ENCODE measurements at regions not wholly inside any gene's neighbourhood (a gene's known extent, or its start where the extent isn't known, plus 50 kb on each side); places are given as distances from the start of the nearest gene placed in this dataset.
A peak's percentile ranks its signal among the peaks of the same experiment; 100 is the strongest.
"Not testable (repeated sequence)": the region's sequence is repeated elsewhere in the genome, so short reads cannot be mapped to it uniquely, and the experiment has no call there.

DNA sequence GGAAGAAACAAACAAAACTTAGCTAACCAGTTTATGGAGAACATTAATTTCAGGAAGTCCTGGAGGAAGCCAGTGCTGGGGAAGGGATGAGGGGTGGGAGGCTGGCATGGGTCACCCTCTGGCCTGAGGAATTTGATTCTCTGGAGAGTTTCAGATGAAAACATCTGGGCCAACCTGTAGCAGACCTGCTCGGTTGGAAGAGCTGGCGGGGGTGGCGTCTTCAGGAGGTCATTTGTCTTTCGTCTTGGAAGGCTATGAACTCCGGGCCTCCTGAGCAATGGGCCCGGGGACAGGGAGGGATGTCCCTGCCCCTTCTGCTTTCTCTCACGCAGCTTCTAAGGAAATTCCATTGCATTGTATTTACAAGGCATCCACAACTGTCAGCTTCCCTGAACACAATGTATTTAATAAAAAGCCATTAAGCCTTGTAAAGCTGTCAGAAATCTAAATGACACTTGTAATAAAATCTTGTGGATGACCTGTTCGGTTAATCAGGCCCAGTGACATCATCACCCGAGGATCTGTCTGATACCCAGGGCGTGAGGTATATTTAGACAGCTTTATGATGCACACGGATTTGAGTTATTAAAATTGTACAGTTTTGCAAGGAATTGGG lies 250.5 kb downstream of the RAB11FIP2 start:
- no peak for DNase-seq

DNA sequence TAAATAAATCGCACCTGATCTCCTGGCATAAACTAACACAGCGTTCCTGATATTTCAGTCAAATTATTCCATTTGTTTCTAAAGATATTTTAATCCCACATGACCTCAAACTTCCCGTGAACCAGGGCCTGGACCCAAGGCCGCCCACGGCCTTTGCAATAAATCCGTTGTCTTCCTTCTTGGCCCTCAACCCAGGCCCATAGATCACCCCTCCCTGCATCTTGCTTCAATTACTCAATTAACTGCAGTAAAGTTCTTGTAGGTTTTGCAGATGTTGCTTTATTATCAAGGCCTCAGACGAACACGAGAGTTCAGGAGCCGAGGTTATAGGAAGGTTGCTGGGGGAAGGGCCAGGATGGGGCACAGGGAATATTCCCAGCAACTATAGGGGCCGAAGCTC lies 249.4 kb downstream of the RAB11FIP2 start:
- DNase-seq, result no peak

DNA sequence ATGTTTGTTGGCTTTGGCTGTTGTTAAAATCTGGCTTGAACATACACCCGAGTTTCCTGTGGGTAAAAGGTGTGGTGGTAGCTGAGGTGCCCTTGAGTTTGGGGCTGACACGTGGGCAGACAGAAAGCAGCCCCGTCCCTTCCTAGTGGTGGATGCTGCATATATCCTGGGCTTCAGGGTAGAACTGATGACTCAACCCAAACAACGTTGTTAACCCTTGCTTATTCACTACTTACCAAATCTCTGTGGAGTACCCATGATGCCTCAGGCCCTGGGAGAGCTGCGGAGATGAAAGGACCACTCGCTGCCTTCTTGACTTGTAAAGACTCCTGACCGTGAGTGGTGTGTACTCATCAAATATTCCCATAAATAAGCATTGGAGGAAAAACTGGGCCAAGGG lies 245.1 kb downstream of the RAB11FIP2 start:
- DNase-seq, result peak in 1 of 5 experiments; percentile 5

DNA sequence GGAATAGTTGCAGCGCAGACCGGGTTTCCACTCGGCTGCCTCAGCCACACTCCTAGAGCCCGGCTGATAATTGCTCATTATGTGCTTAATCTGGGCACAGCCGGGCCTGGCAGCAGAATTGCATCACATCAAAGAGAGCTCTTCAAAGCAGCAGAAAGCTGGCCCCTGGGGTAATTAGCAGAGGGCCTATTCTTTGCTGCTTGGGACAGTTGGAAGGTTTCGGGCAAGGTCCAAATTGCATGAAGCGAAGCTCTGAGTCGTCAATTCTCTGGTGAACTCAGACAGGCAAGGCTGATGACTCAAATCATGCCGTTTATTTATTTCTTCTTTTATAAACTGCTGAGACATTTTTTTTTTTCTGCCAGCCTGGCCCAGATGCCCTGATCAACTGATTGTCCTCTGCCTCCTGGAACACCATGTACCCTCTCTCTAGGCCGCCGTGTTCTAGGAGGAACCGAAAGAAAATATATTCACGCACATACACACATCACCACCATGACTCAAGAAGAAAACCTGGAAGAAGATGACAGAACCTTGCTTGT lies 242.2 kb downstream of the RAB11FIP2 start:
- DNase-seq, result no peak

DNA sequence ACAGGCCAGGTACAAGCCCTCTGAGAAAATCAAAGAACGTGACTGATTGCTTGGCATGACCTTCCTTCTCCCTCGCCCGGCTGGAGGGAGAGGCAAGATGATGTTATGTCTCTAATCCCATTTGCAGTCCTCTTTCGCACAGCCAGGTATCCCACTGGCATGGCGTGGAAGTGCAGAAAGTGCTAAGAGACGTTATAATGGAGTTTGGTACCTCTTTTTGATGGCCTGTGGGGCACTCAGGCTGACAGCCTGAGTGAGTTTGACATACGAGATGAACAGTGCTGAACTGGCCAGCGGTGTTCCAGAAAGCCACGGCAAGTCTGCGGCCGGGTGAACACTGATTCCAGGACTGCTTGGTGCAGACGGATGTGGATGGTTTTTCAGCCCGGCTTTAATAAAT lies 241.6 kb downstream of the RAB11FIP2 start:
- no peak for DNase-seq

DNA sequence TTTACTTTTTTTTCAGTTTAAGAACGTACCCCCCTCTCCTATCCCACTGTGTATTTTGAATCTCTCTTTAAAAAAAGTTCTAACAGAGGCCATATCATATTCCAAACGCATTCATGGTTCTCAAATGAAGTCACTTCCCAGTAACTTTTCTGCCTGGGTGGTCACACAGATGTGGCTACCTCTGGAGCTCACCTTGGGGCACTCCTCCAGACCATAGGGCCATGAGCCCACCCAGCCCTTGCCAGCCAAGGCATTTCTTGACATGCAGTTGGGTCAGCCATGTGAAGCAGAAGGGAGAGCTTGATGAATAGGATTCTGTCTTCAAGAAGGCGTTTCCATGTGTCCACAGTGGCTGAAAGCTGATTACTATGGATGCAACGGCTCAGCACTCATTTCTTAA lies 239.3 kb downstream of the RAB11FIP2 start:
- DNase-seq, result no peak

DNA sequence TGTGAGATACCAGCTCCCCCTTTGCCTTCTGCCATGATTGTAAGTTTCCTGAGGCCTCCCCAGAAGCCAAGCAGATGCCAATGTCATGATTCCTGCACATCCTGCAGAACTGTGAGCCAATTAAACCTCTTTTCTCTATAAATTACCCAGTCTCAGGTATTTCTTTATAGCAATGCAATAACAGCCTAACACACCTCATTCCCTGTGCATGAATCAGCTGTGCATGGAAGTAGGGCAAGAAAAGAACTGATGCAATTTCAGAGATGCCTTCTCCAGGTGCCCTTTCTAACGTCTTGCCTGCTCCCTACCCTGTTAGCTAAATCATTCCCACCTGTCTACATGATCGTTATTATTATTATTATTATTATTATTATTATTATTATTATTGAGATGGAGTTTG lies 230.9 kb downstream of the RAB11FIP2 start:
- DNase-seq, result not testable (repeated sequence)

DNA sequence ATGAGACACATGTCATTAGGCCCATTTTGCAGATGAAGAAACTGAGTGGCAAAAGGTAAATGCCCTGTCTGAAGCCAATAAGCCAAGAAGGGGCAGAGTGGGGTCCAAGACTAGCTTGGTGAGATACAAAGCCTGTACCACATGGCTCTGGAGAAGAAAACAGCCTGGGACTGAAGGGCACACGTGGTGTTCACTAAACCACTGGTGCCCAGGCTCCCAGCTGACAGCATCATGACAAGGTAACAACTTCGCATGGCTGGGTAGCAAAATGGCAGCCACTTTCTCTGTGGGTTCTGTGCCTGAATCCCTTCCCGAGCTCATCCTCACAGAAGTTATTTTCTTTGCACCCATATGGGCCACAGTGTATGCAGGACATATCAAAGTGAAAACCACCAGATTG lies 229.6 kb downstream of the RAB11FIP2 start:
- no peak for DNase-seq

DNA sequence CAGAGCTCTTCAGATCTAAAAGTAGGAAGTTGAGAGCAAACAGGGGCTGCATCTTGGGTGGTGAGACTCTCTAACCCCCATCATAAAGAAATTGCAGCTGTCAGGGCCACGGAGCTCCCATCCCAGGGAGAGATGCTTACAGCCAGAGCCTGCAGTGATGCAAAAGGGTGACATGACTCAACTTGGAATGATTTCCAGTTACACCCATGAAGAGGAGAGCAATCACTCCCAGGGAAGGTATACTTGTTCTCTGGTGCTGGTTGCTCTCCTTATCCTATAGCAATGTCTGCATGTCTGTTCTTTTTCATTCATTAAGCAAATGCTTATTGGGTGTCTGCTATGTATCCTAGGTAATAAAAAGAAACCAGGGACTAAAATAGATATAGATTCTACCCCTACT lies 228.0 kb downstream of the RAB11FIP2 start:
- no peak for DNase-seq

DNA sequence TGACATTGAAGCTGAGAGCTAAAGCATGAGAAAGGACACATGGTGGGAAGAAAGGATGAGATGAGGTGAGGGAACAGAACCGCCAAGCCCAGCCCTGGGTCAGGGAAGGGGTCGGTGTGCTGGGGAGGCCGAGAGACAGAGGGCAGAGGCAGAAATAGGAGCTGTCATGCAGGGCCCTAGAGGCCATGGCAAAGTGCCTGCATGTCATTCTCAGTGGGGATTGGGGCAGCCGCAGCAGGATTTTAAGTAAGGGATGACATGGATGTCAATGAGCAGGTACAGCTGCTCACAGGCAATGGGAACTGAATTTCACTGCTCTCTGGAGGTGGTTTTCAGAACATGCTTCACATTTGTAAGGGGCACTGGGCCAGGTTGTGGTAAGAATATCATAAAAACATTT lies 227.4 kb downstream of the RAB11FIP2 start:
- no peak for DNase-seq

DNA sequence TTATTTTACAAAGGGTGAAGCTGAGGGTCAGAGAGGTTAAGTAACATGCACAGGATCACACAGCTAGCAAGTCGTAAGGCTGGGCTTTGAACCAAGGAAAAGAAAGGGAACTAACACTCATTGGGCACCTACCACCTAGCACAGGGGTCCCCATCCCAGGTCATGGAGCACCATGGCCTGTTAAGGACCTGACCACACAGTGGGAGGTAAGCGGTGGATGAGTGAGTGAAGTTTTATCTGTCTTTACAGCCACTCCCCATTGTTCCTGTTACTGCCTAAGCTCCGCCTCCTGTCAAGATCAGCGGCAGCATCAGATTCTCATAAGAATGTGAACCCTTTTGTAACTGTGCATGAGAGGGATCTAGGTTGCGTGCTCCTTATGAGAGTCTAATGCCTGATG lies 222.8 kb downstream of the RAB11FIP2 start:
- DNase-seq, result no peak

DNA sequence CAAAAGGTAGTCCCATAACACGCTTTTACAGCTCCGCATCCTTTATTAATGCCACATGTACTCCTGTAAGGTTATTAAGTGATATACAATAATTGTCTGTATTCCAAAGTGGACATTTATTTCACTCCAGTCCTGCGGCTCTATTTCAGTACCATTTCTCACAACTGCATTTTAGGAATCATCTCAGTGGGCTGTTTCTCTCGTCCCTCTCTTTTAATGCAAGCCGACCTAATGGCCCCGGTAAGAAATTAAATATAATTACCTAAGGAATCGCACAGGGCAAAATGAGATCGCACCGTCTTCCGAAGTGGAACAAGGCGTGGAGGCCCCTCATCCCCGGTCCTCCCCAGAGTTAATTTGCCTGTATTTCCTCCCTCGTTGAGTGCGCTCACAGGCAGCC lies 216.5 kb downstream of the RAB11FIP2 start:
- DNase-seq, result no peak

DNA sequence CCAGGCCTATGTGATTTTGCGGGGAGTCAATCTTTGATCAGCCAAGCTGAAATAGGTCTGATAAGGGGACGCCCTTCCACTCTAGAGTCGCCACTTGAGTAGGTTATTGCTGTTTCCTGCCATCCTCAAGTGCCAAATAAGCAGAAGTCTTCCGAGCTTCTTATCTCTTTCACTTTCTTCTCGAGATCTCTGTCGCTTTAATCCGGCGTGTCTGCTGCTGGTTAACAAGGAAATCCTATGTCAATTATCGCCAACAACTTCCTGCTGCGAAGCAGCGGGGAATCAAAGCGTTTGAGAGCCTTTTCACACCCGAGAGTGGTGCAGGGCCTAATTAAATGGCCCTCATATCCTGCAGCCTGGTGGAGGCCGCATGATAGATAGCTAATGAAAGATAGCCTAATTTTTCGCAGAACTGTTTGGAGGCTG lies 215.9 kb downstream of the RAB11FIP2 start:
- DNase-seq, result peak in 1 of 5 experiments; percentile 80

DNA sequence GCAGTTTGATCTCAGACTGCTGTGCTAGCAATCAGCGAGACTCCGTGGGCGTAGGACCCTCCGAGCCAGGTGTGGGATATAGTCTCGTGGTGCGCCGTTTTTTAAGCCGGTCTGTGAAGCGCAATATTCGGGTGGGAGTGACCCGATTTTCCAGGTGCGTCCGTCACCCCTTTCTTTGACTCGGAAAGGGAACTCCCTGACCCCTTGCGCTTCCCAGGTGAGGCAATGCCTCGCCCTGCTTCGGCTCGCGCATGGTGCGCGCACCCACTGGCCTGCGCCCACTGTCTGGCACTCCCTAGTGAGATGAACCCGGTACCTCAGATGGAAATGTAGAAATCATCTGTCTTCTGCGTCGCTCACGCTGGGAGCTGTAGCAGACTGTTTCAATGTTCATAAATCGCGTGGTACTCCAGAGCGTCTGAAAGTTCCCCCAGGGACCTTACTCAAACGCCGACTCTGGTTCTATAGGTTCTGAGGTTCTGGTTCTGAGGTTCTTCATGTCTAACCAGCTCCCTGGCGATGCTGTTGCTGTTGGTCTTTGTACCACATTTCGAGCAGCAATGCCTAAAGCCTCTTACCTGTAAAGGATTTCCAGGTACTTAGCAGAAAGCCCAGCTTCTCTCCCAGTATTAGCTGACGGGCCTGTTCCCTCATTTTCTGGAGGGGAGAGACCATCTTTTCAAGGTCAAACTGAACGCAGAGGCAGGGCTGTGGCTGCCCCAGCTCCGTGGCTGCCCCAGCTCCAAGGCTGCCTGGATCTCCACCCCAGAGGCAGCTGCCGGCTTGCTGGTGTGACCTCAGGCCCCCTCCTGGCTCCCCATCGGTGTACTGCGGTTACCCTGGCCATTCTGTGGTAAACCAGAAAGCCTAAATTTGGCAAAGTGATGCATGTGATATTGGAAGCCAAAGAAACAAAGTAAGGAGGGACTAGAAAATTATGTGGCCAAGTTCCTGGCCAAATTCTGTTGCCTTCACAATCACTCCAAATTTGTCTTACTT lies 207.9 kb downstream of the RAB11FIP2 start:
- DNase-seq, result not testable (repeated sequence)

DNA sequence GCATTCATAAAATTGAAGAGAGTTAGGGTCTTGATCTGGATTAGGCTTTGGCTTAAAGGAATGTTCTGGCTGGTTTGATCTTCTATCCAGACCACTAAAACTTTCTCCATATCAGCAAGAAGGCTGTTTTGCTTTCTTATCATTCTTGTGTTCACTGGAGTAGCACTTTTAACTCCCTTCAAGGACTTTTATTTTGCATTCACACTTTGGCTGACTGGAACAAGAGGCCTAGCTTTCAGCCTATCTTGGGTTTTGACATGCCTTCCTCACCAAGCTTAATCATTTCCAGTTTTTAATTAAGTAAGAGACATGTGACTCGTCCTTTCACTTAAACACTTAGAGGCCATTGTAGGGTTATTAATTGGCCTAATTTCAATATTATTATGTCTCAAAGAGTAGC lies 190.3 kb downstream of the RAB11FIP2 start:
- not testable (repeated sequence) for DNase-seq

DNA sequence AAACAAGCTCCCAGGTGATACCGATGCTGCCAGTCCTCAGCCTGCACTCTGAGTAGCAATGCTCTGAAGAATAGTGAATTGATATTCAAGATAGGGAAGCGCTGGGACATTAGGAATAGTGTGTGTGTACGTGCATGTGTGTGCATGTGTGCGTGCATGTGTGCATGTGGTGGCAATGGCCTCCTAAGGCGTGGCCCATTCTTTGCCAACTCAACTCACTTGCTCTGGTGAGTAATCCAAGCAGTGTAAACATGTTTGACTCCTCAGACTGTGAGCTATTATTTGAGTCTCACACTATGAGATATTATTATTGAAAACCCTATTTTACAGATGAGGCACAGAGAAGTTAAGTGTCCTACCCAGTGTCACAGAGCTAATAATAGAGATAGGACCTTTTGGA lies 186.6 kb downstream of the RAB11FIP2 start:
- DNase-seq, result no peak

DNA sequence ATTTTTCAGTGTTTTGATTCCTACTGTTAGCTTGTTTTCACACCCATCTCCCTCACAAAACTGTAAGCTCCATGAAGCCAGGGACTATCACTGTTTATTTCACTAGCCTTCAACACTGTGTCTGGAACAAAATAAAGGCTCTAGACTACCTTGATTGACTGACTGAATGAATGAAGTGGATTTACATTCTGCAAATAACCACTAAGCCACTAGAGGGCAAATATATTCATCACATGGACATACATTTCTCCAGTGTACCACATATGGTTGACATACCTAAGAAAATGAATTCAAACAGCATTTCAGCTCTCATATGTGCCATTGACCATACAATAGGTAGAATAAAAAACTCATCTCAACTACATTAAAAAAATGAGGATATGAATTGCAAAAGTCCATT lies 185.9 kb downstream of the RAB11FIP2 start:
- DNase-seq, result peak in 1 of 5 experiments; percentile 8

DNA sequence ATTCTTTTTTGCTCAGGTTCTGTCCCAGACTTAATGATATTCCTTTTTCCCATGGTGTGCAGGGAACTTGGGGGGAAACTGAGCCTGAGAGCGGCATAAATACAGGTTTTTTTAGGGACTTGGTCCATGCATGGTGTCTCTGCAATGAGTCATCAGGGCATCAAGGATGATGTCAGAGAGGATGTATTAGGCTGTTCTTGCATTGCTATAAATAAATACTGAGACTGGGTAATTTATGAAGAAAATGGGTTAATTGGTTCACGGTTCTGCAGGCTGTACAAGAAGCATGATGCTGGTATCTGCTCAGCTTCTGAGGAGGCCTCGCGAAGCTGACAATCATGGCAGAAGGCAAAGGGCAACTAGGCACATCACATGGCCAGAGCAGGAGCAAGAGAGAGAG lies 185.4 kb downstream of the RAB11FIP2 start:
- DNase-seq, result no peak

DNA sequence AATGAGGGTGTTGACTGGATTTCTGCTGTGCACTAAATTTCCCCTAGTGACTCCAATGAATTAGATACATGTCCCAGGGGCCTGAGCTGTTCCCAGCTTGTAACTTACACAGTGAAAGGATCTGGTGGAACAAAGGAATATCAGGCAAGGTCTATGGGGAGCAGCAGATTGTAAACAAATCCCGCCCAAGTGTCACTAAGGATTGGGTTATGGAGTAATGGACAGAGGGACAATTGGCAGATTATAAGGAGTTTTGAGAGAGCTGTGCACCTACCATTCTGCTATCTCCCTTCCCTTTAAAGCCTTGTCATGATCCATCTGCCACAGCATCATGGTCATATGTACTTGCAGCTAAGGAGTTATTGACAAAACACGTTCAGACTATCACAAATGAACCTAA lies 183.0 kb downstream of the RAB11FIP2 start:
- no peak for DNase-seq

DNA sequence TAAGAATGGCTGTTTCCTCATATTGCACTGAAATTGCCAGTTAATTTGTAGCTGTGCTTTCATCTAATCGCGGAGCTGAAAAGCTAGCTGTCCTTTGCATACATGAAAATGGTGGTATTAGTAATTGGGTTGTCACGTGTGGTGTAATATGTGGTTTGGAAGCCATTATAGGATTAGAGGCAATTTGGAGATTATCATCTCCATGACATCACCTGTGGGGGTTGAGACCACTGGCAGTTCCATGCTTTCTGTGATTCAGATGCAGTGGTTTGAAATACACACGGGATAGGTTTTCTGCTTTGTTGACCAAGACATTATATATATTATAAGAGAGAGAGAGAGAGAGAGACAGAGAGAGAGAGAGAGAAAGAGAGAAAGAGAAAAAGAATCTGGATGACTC lies 180.8 kb downstream of the RAB11FIP2 start:
- DNase-seq, result no peak

DNA sequence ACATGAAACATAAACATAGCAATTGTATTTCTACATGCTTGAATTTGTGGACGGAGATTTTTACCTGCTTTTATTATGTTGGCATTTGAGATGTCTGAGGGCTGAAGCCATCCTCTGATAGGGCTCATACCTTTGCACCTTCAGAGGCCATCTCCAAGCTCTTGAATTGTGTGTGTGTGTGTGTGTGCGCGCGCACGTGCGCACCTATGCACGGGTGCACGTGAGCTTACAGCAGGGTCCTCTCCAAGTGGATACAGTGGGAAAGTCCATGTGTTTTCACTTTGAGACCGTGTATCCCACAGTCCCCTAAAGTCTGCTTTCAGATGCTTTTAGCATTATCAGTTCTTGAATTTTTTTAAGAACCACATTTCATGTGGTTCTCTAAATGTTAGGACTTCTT lies 178.6 kb downstream of the RAB11FIP2 start:
- DNase-seq, result no peak

DNA sequence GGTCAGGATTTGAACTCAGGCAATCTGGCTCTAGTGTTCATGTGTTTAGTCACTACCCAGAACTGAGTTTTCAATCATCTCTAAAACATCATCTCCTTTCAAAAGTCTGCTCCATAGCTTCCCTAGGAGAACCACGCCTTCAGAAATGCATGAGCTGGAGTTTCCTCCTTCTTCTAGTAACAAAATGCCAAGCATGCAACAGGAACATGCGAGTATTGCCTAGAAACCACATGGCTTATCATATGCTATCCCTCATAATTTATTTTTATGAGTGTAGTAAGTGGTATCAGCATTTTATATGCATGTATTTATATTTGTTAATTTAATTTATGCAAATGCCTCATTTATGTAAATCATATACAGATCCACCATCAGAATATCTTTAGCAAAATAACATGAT lies 170.9 kb downstream of the RAB11FIP2 start:
- no peak for DNase-seq

DNA sequence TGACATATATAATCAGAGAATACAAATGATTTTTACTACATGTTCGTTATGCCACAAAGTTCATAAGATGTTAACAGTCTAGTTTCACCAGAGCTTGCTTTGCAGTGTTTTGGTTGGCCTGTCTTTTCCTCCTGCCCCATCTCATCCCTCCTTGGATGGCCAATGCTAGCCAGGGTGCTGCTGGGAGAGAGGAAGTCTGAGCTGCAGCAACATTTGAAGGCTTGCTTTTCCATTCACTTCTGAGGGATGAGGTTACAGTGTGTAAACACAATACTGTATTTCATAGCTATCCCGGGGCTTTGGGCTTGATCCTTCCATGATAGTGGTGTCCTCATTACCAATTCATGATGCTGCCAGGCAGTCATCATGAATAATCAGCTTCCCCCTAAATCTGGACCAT lies 170.5 kb downstream of the RAB11FIP2 start:
- DNase-seq, result no peak

DNA sequence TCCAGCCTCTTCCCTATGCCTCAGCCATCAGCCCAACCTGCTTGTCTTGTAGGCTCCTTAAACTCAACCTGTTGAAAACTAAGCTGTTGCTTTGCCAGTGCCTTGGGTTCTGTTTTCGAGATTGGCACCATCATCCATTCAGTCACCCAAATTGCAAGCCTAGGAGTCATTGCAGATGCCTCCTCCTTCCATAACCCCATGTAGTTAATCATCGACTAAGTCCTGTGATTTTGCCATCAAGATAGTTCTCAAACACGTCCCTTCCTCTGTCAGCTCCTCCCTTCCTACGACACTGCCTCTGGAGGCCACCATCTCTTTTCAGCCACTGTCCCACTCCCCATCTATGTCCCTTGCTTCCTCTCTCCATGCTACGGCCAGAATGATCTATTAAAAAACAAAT lies 168.1 kb downstream of the RAB11FIP2 start:
- DNase-seq, result no peak
